Fibroblast of skin of scalp (primary cell): ENCODE measurements at regions not wholly inside any gene's neighbourhood (a gene's known extent, or its start where the extent isn't known, plus 50 kb on each side); places are given as distances from the start of the nearest gene placed in this dataset.

ENCODE experiments used
- DNase-seq: peaks from one replicate; pipeline ENCODE4 v3.0.0-alpha.2; 2013

DNA sequence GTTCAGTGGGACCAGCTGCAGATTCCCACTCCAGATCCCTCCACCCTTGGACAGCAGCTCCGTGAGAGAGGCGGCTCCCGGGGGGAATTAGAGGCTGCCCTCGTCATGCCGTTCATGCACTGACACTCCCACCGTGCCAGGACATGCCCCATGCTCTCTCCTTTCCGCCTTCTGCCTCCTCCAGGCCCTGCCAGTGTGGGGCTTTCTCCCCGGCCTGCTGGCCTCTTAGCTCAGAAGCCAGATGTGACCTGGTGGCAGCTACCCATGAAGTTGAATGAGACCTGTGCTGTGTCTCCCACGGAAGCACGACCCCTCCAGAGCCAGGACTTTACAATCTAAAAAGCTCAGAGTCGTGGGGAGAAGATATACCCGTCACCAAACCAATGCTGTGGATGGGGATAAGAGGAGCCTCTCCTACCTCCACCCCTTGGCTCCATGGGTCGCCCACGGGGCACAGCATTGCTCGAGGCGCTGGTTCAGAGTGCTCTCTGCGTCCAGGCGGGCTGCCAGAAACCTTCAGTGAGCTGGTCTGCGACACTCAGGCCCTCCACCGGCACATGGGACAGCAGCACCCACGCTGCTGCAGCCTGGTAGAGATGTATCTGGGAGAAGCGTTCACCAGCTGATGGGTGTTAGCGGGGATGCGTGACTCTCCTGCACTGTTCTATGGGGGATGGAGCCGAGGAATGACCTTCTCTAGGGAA, 111.0 kb upstream of the GPC1 start:
- DNase-seq = no peak

DNA sequence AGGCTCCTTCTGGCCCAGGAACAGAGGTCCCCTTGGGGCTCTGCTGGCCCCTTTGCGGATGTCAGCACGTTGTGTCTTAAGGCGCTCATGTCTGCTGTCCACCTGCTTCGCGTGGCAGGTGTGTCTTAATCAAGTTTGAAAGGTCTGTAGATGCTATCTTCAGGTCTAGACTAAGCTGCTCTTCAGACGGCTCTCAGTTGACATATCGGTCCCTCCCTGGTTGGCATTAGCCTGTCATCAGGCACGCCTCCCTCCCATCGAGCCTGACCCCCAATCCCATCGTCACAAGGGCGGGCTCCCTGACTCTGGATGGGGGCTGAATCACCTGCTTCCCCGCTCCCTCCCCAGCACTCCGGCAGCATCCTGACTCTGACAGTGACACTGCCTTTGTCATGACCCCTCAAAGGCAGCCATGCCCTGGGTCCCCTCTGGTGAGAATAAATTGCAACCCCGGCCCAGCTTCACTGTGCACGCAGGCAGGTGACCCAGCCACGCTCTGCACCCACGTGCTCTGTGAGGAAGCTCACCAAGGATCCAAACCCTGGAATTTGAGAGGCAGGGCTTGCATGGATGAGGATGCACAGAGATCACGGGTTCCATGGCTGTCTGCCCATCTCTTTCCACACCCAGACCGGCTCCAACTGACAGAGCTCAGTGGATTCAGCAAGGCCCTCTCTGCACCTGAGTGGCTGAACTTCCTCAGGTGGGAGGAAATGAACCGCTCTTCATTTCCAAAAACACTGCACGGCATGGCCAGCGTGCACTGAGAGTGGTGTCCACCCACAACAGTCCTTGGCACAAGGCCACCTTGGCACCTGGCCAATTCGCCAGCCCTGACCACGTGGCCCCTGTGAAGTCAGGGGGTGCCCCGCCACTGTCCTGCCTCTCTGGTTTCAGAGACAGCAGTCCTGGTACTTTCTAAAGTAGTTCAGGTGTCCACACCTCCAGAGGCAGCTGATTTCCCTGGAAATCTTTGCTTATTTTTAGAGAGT, 110.2 kb upstream of the GPC1 start:
- no peak for DNase-seq

DNA sequence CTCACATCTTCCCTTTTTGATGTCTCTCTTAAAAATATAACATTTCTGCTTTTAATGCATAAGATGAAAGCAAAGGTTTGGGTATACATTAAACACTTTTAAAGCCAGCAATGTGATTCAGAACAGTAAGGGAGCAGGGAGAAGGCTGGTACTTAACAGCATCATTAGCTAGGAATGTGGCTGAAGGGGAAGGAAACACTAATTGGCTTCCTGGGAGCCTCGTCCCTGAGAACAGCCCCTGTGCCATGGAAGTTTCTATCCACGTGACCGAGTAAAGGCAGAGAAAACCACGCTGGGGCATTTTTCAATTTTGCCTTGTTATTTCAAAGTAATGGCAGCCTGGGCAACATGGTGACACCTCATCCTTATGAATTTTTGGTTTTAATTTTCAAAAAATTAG, 109.2 kb upstream of the GPC1 start:
- peak; percentile 37 for DNase-seq

DNA sequence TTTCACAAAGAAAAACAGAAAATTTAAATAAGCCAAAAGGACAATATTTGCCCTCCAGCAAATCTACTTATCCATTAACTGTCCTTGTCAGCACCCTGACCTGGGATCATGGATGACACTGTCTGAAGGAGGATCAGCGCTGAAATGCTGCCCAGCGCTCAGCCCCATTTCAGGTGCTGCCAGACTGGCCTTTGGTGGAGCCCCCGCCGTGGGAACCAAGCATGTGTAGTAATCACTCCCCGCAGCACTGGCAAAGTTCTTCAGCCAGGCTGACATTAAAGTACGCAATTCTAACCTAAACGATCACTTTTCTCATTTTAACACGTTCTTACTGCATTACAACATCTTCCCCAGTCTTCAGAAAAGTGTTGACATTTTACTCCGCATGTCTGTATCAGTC, 108.6 kb upstream of the GPC1 start:
- DNase-seq = no peak

GRCh38 chr2:240327566-240327965, 107.9 kb upstream of the GPC1 start:
- no peak for DNase-seq

- DNase-seq = no peak
These were observed 106.9 kb upstream of the GPC1 start for GRCh38 chr2:240328526-240328925.

- no peak for DNase-seq
These were observed 106.3 kb upstream of the GPC1 start for GRCh38 chr2:240329116-240329665.

DNA sequence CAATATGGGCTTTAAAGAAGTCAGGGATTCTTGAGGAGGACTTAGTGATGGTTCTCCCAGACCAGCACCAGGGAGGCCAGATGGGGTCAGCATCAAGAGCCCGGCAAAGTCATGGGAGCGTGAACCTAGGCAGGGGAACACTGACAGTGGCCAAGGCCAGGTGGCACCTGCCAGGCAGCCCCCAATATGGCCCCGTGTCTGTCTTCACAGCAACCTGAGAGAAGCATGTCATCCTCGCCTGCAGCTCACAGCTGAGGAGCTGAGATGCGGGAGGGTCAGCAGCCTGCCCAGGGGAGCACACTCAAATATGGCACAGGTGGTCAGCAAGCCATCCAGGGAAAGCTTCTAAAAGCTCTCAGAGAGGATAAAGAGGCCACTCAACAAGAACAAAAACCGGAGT, 105.7 kb upstream of the GPC1 start:
- no peak for DNase-seq

- no peak for DNase-seq
These were observed 101.5 kb upstream of the GPC1 start for GRCh38 chr2:240333985-240334384.

DNA sequence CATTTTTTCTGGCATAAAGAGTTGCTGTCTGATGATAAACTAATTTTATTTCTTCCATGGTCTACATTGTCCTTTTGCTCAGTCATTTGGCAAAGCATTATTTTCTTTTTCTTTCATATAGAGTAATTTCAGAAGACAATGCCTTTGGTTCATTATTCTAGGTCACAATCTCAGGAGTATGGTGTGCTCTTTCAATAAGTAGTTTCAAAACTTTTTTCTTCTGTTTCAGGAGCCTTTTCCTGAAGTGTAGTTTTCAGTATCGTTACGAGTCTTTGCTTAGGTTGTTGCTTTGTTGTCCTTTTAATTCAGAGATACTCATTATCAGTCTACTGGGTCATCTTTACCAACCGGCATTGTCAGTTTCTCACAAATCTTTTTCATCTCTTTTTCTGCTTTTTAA, 100.4 kb upstream of the GPC1 start:
- DNase-seq = no peak

DNA sequence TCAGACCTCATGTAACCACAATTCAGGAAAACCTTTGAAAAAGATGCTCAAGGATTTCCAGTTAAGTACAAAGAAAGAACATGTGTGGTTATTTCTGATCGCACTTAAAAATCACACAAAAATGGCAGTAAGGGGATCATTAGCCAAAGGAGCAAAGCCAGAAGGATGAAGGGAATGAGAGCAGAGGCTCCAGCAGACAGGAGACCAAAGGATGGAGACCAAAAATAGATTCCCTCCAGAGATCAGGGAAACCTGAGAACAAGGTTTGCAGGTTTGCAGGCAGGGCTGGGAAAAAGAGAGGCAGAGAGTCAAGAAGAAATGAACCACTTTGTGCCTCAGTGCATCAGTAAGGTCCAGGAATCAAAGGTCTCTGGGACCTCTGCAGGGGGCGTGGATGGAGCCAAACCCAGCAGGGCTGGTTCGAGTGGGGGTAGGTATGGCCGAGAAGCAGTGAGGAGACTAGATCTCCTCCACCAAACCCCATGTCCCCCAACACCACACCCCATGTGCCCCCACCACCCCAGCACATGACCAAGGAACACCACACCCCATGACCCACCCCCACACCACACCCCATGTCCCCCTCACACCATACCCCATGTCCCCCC, 98.5 kb upstream of the GPC1 start:
- no peak for DNase-seq

- DNase-seq = no peak
These were observed 97.2 kb upstream of the GPC1 start for GRCh38 chr2:240338274-240338673.

DNA sequence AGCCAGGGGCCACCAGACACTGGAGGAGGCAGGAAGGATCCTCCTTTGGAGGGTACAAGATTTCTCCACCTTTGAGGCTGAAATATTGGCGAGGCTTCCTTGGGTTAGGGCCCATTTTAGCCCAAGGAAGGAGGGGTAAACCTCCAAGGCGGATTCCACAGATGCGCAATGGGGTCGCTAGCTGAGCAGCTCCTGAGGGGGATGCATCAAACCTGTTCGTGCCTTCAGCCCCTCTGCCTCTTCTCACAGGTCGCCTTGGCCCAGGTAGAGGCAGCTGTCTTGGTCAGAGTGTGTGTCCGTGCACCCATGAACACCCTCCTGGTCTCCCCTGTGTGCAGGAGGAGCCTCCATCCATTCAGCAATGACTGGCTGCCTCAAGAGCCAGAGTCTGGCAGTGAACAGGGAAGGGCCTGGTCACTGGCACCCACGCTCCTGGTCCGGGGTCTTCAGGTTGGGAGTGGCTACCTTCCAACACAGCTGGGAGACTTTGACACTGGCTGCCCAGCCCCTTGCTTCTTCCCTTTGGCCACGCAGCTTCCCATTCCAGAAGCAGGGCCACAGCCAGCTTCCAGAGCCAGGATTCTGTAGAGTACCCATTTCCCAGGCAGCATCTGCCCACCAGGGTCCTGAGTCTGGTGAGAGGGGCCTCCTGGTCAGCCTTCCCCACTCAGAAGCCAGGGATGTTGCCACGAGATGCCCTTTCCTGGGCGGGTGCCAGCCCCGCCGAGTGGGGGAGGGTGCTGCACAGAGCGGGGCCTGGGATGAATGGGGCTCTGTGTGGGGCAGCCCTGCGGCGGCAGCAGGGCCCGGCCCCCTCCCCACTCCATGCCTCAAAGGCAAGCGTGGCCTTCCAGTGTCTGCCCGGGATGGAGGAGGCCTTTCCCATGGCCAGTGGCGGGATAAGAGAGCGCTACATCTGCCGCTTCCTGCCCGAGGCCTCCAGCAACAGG, 95.8 kb upstream of the GPC1 start:
- no peak for DNase-seq

- DNase-seq = no peak
These were observed 95.1 kb upstream of the GPC1 start for GRCh38 chr2:240340361-240340761.

DNA sequence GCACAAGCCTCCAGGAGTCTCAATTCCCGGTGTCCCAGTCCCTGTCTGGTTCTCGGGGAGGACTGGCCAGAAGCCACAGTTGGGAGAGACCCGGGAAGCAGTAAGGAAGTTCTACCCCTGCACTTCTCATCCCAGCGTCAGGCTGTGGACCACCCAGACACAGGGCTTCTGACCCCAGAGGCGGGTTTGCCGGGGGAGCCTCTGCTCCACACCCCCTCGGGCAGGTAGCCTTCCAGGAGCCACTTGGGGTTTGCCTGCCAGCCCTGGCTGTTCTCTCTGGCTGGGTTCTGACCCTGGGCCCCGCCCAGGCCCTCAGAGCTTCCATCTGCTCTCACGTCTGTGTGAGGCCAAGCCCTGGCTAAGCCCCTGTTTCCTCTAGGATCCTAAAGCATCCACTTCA, 94.4 kb upstream of the GPC1 start:
- DNase-seq = no peak

DNA sequence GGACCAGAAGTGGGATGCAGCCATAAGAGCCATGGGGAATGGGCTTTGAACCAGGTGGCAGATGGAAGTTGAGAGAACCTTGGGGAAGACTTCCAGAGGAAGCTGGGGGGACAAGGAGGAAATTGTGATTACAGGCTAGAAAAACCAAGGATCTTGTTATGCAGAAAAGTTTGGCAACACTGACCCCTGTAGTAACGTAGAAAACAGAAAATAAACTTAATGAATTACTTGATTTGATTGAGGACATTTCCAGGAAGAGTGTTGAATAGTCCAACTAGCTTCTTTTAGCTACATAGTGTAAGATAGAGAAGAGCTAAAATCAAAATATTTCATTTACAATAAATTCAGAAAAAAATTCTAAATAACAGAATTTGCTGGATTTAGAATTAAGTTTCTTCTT, 91.9 kb upstream of the GPC1 start:
- no peak for DNase-seq

DNA sequence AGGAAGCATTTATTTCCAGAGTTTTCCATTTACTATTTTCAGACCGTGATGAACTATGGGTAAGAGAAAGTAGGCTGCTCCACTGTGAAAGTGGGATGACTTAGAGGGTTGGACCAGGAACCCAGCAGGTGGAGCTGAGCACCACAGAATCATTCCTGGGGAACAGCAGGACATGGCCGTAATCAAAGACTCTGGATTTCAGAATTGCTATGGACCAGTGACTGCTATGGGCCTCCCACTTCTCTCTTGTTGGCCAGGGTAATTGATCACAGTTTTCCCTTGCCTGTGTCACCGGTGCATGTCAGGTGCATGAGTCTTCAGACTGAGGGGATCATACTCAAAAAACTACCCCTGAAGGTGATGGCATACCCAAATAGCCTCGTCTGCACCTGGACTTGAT, 90.6 kb upstream of the GPC1 start:
- no peak for DNase-seq

- DNase-seq = no peak
These were observed 89.3 kb upstream of the GPC1 start for GRCh38 chr2:240346015-240346752.

DNA sequence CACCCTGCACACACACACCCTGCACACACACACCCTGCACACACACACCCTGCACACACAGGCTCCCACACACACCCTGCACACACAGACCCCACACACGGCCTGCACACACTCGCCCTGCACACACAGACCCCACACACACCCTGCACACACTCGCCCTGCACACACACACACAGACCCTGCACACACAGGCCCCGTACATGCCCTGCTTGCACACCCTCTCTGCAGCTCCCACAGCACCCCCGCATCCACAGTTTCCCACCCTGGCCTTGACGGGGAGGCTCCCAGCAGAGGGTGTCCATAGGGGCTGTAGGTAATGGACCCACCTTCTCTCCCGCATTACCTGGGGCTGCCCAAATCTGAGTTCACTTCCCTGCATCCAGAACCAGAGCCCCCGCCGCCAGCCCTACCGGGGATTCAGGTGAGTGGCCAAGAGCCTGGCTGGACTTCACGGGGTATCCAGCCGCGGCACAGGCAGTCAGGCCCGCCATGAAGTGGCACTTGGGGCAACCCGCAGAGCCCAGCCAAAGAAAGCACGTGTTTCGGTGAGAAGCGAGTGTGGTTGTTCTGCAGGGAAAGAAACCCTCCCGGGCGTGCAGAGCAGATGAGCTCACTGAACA, 88.6 kb upstream of the GPC1 start:
- no peak for DNase-seq

- DNase-seq = no peak
These were observed 88.0 kb upstream of the GPC1 start for GRCh38 chr2:240347373-240347940.
